Hepatocyte (in vitro differentiated cells): ENCODE measurements at regions not wholly inside any gene's neighbourhood (a gene's known extent, or its start where the extent isn't known, plus 50 kb on each side); places are given as distances from the start of the nearest gene placed in this dataset.

Experiments used
- CTCF ChIP-seq: fragments of 200-600 bp; sonication (generic); IDR thresholded peaks from 2 replicates; pipeline ENCODE4 v1.5.1; 2016; ENCODE audit warnings: antibody characterized with exemption, mild to moderate bottlenecking; ENCODE audit not compliant: poor library complexity
- EZH2 ChIP-seq: fragments of 200-600 bp; sonication (generic); IDR thresholded peaks from 2 replicates; pipeline ENCODE4 v1.6.1; 2016; ENCODE audit warnings: antibody characterized with exemption, mild to moderate bottlenecking, borderline replicate concordance
- EZH2phosphoT487 ChIP-seq: fragments of 200-600 bp; sonication (generic); IDR thresholded peaks from one replicate; pipeline ENCODE4 v1.6.1; 2018; ENCODE audit warnings: antibody characterized with exemption, mild to moderate bottlenecking, low read depth, moderate library complexity; ENCODE audit not compliant: unreplicated experiment, severe bottlenecking

GRCh38 chr18:32823226-32823625 is 50.4 kb upstream of the KLHL14 start:
- TF ChIP-seq CTCF (no peak), EZH2phosphoT487 (no peak), EZH2 (no peak)
